Non-pigmented ciliary epithelial cell (primary cell): ENCODE measurements at regions not wholly inside any gene's neighbourhood (a gene's known extent, or its start where the extent isn't known, plus 50 kb on each side); places are given as distances from the start of the nearest gene placed in this dataset.
"Not testable (repeated sequence)": the region's sequence is repeated elsewhere in the genome, so short reads cannot be mapped to it uniquely, and the experiment has no call there.

Source experiments
- DNase-seq: peaks from one replicate; pipeline ENCODE4 v3.0.0-alpha.2; 2010; ENCODE audit warnings: low read depth

DNA sequence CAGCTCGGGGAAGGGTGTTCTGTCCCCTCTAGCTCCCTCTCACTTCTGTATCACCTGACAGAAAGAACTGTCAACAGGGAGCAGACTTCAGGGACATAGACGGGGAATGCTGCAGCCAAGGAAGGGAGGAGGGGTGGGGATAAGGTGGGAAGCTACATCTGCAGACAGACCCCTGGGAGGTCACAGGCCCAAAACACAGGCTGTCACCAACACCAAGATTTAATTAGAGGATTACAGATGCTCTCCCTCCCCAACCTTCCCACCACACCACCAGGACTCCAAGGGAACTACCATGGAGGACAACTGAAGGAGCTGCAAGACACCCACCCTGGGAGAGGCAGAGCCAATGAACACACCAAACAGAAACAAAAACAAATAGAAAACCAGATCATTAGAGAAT, 425.2 kb upstream of the VSTM2A start:
- DNase-seq: no peak

DNA sequence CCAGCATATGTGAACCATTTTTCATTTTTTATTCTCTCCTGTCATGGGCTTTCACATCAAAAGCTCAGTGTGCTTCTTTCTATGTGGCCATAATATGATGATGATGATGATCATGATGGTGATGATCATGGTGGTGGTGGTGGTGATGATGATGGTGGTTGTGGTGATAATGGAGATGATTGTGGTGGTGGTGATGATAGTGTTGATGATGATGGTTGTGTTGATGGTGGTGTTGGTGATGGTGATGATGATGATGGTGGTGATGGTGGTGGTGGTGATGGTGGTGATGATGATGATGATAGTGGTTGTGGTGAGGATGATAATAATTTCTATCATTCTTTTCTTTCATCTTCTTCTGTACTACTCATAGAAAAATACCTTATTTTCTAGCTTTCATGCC, 413.1 kb upstream of the VSTM2A start:
- no peak for DNase-seq

DNA sequence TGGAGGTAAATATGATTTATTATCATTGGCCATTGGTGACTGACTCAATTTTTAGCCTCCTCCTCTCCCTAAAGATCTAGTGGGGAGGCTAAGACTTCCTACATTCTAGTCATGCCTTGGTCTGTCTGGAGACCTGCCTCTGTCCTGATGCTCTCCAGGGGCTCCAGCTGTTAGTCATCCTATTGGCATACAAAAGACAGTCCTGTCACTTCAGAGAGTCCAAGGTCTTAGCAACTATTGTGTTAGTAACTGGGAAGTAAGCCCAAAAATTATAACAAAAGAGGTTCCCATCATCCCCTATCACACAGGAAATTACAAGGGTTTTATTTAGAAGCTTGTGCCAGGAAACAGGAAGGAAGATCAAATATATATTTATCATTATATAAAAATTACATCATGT, 400.6 kb upstream of the VSTM2A start:
- DNase-seq: no peak

DNA sequence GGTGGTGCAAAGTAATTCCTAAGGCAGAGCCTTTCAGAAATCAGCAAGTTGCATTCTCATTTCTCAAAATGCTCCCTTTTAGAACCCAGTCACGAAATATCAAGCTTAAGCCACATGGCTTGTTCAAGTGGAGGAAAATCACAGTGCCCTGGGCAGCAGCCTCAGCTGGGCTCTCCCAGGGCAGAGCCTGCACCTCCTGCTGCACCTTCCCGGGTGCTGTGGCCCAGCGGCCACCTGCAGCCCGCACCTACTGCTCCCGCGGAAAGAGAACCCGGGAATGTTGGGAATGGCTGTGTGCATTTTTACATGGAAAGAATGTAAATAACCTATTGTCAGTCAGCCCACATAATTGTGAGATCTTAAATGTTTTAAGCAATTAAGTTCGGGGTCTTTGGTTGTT, 396.5 kb upstream of the VSTM2A start:
- DNase-seq: no peak

DNA sequence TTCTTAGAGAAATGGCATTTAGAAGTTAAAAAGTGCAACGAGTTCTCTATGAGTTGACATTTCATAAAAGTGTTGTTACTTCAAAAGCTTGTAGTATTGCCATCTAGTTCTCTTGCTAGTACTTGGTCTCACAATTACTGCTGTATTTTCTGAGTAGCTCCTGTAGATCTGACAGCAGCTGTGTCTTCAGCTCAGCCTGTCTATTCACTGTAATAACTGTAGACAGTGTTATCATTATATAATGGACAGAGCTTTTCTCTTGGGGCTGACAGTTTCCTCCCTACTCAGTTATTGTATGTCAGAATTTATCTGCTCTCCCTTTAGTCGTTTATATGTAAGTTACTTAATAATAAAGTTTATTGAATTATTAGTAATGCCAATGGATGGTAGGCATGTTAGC, 388.7 kb upstream of the VSTM2A start:
- no peak for DNase-seq

DNA sequence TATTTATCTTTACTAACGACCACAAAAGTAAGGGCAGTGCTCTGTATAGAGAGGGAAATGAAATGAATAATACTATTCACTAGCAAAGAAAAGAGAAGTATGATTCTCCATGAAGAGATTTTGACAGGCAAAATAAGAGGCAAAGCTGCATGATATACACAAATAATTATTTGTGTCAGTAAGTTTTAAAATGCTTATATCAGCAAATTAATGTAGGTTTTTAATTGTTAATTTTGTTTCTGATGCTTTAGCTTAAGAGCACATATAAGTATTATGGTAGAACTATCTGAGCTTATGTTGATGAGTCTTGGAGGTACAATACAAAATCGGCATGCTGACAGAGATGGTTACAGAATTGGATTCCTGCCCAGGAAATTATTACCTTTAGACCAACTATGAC, 383.1 kb upstream of the VSTM2A start:
- no peak for DNase-seq

DNA sequence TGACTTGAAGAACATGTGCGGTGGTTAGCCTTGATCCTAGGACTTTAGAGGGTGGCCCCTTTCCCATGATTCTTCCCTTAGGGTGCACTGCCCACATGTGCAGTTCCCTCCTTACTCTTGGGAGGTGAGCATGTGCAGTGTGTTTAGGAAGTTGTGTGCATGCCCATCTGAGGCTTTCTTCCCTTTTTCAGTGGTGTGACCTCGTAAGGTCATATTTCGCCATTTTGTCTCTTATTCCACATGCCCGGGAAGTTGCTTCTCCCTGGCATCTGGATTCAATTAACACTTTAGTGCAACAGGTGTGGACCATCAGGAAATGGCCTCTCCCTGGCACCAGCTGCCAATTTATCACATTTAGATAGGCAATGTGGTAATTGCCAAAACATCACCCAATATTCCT, 380.6 kb upstream of the VSTM2A start:
- DNase-seq: no peak

DNA sequence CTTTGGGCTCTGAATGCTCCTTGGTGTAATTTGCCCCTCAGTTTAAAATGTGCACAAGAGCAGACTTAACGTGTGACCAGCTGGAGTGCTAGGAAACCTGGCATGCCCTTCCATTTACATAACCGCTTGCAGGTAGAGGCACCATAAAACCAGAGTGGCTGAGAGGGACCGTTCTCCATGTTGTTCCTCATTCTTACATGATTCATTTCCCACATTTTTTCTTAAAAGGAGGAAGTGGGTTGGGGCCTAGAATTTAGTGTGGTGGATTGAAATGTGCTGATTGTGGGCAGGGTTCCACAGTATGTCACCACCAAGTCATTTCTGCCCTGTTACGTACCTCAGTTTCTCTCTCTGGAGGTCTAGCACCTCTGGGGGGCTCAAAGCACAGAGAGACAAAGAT, 375.8 kb upstream of the VSTM2A start:
- no peak for DNase-seq

DNA sequence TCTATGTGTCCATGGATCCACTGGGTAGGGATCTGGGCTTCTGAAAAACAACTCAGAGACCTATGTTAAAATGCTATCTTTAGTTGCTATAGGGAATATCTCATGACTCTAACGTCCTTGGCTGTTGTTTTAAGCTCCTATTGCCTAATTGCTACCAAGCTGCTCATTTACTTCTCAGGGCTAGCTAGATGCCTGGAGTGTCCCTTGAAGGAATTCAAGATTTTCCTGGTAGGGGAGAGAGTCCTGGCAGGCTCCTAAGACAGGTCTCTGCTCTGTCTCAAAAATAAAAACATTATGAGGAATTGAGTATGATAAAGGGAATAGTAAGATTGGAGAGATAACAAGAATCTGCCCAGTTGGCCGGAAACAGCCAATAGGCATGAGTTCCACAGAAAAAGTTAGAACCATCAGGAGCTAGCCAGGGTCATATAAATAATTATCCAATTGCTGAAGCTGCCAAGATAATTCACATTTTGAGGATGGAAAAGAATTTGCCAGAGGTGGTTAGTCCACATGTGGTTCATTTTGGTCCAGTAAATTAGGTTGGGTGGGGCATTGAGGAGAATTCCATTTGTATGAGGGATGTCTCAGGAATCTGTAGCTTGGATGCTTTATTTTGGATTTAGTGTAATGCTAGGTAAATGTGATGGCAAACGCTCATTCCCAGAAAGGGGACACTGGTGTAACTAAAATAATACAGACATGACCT, 362.7 kb upstream of the VSTM2A start:
- no peak for DNase-seq

DNA sequence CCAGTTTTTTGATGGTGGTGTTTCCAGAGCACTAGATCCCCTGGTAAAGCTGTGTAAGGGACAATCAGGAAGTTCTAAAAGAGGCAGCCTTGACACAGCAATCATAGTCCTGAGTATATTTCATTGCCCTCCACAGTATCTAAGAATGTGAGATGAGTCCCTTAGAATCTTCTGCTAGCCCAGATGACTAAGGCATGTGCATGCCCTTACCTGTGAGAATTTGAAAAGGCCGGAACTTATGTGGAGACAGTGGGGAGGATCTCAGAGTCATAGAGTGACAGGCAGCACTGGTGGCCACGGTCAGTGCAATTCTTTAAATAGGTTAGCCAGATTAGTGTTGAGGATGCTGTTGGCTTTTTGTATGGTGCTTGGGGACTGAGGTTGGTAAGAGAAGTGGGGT, 361.4 kb upstream of the VSTM2A start:
- no peak for DNase-seq

DNA sequence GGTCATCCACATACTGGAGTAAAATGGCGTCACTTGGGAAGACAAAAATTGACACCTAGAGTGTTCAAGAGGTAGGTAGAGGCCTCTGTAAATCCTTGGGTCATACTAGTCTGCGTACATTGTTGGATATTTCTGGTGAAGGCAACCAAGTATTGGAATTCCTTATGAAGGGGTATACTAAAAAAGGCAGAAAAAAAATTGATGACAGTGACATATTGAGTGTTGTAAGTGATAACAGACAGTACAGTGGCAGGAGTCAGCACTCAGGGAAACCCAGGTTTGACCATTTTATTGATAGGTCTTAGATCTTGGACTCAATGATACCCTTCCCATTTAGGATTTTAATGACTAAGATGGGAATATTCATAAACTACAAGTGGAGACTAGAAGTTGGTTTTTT, 359.1 kb upstream of the VSTM2A start:
- no peak for DNase-seq

DNA sequence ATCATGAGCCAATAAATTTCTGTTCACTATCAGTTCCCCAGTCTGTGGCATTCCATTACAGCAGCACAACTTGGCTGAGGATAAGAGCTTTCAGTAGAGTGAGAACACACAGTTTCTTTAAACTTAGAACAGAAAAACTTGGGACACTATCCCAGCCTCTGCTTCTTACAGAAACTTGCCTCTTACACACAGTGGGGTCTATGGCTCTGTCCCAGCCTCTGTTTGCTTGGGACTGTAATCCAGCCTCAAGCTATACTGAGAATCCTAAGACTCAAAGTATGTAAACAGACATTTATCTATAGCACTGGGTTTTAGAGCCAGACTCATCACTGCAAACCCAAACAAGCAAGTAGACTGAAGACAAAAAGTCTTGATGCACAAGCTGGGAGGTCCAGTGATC, 355.8 kb upstream of the VSTM2A start:
- DNase-seq: no peak

DNA sequence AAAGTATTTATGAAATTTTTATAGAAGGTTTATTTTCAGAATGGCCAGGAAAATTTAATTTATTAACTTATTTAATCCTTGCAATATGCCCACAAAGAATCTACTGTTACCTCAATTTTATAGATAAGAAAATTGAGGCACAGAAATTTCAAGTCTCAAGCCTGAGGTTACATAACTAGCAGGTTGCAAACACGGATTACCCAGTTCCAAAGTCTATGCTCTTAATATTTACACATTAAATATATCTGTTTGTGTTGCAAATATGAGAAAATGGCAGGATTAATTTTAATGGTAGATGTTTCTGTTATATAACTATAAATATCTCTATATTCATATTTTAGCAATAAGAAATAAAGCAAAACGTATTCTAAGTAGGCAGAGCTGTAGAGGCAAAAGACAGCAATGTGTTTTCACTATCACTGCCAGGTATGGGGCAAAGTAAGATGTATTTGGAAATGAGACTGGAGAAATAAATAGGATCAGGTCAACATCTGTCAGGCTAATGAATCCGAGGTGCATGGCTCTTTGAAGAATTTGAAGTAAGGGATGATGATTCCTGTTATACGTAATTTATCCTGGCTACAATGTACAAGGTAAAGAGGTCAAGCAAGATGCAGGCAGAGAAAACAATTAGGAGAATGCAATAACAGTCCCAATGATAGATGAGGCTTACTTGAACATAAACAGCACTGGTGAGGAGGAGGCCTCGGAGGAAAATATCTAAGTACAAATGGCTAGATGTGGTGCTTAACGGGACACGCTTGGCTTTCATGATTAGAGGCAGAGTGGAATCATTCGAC, 354.1 kb upstream of the VSTM2A start:
- no peak for DNase-seq

DNA sequence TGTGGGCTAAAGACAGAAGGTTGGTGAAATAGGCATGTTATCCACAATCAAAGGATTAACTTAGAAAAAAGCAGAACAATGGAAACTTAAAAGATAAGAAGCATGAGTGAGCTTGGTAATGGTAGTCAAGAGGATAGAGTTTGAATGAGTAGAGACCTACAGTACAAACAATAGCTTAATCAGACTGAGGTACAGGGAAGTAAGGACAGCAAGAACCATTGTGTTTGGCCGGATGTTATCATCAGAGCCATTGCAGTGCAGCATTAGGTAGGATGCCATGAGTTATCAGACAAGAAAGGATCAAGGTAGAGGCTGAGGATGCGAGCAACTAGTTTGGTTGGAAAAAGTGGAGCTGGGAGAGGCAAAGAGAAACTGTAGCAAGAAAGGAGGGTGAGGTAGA, 353.3 kb upstream of the VSTM2A start:
- no peak for DNase-seq

DNA sequence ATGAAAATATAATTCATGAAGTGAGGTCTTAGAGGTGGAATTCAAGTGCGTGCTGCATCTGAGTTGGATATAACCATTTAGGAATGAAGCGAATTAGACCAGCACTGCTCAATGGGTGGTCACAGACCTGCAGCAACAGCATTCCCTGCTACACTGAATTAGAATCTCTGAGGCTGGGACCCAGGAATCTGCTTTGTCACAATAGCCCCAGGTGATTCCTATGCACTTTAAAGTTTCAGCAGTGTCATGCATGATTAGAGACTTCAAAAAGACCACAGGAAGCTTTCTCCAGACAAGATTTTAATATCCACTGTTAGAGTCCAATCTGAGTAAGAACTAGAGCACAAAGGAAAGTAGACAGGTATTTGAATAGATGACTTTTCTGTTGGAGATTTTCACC, 352.8 kb upstream of the VSTM2A start:
- no peak for DNase-seq

DNA sequence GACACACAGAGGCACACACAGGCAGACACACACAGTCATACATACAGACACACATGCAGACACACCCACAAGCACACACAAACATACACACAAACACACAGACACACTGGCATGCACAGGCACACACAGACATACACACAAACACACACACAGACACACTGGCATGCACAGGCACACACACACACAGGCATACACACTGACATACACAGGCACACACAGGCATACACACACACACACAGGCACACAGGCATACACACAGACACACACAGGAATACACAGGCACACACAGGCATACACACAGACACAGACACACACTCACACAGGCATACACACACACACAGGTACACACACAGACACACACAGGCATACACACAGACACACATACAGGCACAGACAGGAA, 340.7 kb upstream of the VSTM2A start:
- DNase-seq: no peak

DNA sequence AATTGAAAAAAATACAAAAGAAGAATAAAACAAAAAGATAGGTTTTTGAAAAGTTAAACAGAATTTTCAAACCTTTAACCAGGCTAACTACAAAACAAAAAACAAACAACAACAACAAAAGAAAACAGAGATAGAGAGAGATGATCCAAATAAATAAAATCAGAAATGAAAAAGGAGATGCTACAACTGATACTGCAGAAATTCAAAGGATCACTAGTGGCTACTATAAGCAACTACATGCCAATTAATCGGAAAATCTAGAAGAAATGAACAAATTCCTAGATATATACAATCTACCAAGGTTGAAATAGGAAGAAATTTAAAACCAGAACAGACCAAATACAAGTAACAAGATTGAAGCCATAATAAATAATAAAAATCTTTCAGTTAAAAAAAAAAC, 326.8 kb upstream of the VSTM2A start:
- no peak for DNase-seq

DNA sequence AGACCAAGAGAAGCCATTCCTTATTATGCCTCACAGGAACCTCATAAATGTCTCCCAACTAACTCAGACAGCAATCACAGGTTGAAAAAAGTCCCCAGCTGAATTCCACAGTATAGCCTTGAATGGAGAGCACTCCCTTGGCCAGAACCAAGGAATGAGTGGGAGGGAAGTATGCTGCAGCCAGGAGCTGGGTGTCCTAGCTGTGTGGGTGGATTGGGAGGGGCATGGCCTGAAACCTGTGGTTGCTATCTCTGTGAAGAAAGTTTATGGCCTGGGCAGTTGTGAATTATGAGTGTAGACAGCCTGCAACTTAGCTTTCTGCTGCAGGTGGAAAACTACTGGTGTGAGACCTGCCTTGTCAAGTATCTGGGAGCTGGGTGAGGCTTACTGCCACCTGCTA, 316.1 kb upstream of the VSTM2A start:
- not testable (repeated sequence) for DNase-seq

DNA sequence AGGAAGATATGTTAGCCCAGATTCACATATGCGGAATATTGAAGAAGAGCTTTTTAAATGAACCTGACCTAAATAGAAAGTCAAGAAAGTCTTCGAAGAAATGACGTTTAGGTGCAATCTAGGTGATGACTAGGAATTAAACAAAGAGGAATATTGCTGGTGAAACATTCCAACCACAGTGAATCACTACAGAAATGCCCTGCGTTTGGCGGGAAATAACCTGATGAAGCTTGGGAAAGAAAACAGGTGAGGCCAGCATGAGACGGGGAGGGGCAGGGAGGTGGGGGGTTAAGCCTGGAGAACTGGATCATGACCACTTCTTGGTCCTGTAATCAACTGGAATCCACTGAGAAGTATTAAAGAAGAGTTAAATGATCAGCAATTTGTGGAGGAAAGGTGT, 299.4 kb upstream of the VSTM2A start:
- no peak for DNase-seq

DNA sequence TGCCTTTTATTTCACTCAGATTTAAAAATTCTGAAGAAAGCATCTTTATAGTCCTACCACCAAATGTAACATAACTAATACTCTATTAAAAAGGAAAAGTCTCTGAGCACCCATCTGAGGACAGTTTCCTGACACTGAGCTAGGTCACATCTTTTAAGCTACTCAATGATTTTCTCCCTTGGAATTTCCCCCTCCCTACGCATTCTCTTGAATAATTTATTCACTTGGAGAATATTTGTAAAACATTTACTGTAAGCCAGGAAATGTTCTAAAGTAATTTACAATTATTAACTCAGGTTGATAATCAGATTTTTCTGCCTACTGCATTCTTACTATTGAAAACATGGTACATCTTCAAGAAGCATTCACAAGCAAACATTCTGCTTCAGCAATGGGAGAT, 297.2 kb upstream of the VSTM2A start:
- DNase-seq: no peak

DNA sequence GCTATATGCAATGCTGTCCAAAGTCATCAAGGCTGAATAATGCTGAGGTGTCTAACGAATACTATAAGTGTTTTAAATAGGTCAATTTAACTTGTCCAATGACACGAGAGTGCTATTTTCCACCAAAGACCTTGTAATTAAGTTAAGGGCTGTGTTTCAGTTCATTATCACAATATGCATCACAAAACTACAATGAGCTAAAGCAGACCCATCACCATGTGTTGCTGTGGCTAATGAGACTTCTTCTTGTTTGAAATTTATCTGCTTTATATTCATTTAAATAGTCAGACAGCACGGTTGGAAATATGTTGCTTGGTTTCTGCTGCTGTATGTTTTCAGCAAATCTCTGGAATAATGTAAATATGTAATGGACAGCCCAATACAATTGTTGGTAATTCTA, 292.5 kb upstream of the VSTM2A start:
- no peak for DNase-seq

DNA sequence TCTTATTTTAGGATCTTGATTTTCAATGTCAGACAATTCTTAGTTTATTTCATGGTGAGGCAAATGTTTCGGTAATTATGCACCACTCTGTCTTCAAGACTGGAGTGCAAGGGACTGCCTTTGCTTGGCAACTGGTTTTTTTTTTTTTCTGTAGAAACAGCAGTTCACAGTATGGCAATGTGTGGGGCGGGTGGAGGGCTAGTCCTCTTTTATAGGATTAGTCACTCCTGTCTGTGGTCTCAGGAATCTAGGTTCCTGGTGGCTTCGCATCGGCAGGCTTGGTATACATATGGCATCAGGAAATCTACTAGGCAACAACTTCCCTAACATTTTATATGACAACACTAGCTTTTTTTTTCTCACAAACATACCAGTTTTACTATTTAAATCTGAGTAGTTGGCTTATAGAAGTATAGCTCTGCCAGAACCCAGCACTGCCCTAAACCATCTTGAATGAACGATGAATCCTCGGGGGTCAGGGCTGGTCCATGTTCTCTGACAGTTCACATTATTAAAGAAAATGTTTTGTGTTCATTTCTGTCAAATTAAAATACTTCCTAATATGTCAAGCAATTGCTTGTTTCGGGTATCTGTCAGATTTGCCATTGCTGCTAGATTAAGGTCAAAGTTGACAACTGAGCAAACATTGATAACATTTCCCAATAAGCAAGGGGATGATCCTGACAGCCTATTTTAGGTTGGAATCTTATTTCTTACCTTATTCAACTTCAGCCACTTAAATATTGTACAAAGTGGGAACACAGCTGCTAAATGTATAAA, 289.7 kb upstream of the VSTM2A start:
- DNase-seq: no peak

DNA sequence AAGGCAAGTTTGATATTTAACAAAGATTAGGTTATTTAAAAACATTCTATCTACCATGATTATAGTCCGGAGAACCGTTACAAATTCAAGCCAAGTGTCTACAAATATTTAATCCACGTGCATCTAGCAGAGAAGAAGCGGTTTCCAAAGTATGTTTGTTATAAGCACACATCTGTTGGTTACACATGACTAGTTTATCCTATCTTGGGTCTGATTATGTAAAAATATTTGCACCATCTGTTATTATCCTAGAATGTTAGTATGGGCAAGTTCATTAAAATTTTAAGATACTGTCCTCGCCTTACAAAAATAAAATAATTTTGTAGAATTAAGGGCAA, 289.2 kb upstream of the VSTM2A start:
- no peak for DNase-seq
